ENCODE measurements at regions not wholly inside any gene's neighbourhood (a gene's known extent, or its start where the extent isn't known, plus 50 kb on each side); places are given as distances from the start of the nearest gene placed in this dataset.
A peak's percentile ranks its signal among the peaks of the same experiment; 100 is the strongest.

GRCh38 chr2:59288771-59289170 lies 1047.6 kb upstream of the FANCL start:
- Histone ChIP-seq H2AFZ (ENCODE audit: low read depth, low read length) (no peak overlapping the region), H4K20me1 (ENCODE audit: insufficient read depth, low read length) (no peaks in the 10 kb centered on the region), H3K9me3 (ENCODE audit: insufficient read depth, low read length) (no peaks in the 10 kb centered on the region), H3K9ac (ENCODE audit: low read length) (no peak overlapping the region), H3K36me3 (replicated peaks; ENCODE audit: low read depth, low read length) (no peaks in the 10 kb centered on the region), H3K4me2 (ENCODE audit: low read length) (peak overlapping the region; percentile 16), H3K4me1 (ENCODE audit: low read length) (peaks cover 6% of the 10 kb centered on the region; the same call in 1 of the 2 replicates), H3K27me3 (ENCODE audit: low read depth, low read length) (no peaks in the 10 kb centered on the region), H3K27ac (ENCODE audit: low read length) (no peak overlapping the region), H3K79me2 (ENCODE audit: low read length) (no peaks in the 10 kb centered on the region), H3K4me3 (ENCODE audit: low read length) (no peak overlapping the region)
- TF ChIP-seq CTCF (IDR thresholded peaks at IDR 0.05; ENCODE audit: low read depth, low read length) (no peak), EZH2phosphoT487 (IDR thresholded peaks at IDR 0.05; ENCODE audit: low read depth) (no peak)

- Histone ChIP-seq H3K27ac (ENCODE audit: low read length) (no peak overlapping the region), H3K4me3 (ENCODE audit: low read length) (no peak overlapping the region), H3K9ac (ENCODE audit: low read length) (no peak overlapping the region), H3K4me1 (ENCODE audit: low read length) (no peaks in the 10 kb centered on the region), H3K79me2 (ENCODE audit: low read length) (no peaks in the 10 kb centered on the region), H3K27me3 (ENCODE audit: low read depth, low read length) (no peaks in the 10 kb centered on the region), H3K4me2 (ENCODE audit: low read length) (no peak overlapping the region), H2AFZ (ENCODE audit: low read depth, low read length) (no peak overlapping the region), H3K36me3 (replicated peaks; ENCODE audit: low read depth, low read length) (no peaks in the 10 kb centered on the region), H3K9me3 (ENCODE audit: insufficient read depth, low read length) (no peaks in the 10 kb centered on the region), H4K20me1 (ENCODE audit: insufficient read depth, low read length) (no peaks in the 10 kb centered on the region)
- TF ChIP-seq EZH2phosphoT487 (IDR thresholded peaks at IDR 0.05; ENCODE audit: low read depth) (no peak), CTCF (IDR thresholded peaks at IDR 0.05; ENCODE audit: low read depth, low read length) (no peak)
Measured at GRCh38 chr2:59282374-59283057, 1041.4 kb upstream of the FANCL start.

GRCh38 chr2:59277671-59278070 lies 1036.5 kb upstream of the FANCL start:
- Histone ChIP-seq H4K20me1 (ENCODE audit: insufficient read depth, low read length) (no peaks in the 10 kb centered on the region), H3K79me2 (ENCODE audit: low read length) (no peaks in the 10 kb centered on the region), H3K9ac (ENCODE audit: low read length) (no peak overlapping the region), H3K4me3 (ENCODE audit: low read length) (no peak overlapping the region), H3K36me3 (replicated peaks; ENCODE audit: low read depth, low read length) (no peaks in the 10 kb centered on the region), H3K4me2 (ENCODE audit: low read length) (no peak overlapping the region), H3K27ac (ENCODE audit: low read length) (no peak overlapping the region), H3K9me3 (ENCODE audit: insufficient read depth, low read length) (no peaks in the 10 kb centered on the region), H2AFZ (ENCODE audit: low read depth, low read length) (no peak overlapping the region), H3K27me3 (ENCODE audit: low read depth, low read length) (no peaks in the 10 kb centered on the region), H3K4me1 (ENCODE audit: low read length) (no peaks in the 10 kb centered on the region)
- TF ChIP-seq EZH2phosphoT487 (IDR thresholded peaks at IDR 0.05; ENCODE audit: low read depth): no peak
- no peak for TF ChIP-seq CTCF (IDR thresholded peaks at IDR 0.05; ENCODE audit: low read depth, low read length)

GRCh38 chr2:59276917-59277316 lies 1035.8 kb upstream of the FANCL start:
- TF ChIP-seq EZH2phosphoT487 (IDR thresholded peaks at IDR 0.05; ENCODE audit: low read depth) (no peak), CTCF (IDR thresholded peaks at IDR 0.05; ENCODE audit: low read depth, low read length) (no peak)

More at GRCh38 chr2:59276917-59277316, 1035.8 kb upstream of the FANCL start:
- no peak overlapping the region for H3K27ac ChIP-seq (ENCODE audit: low read length)
- H3K4me3 ChIP-seq (ENCODE audit: low read length): no peak overlapping the region
- no peaks in the 10 kb centered on the region for H3K27me3 ChIP-seq (ENCODE audit: low read depth, low read length)
- H4K20me1 ChIP-seq (ENCODE audit: insufficient read depth, low read length): no peaks in the 10 kb centered on the region
- H3K4me1 ChIP-seq (ENCODE audit: low read length): no peaks in the 10 kb centered on the region
- no peak overlapping the region for H3K4me2 ChIP-seq (ENCODE audit: low read length)
- H3K79me2 ChIP-seq (ENCODE audit: low read length): no peaks in the 10 kb centered on the region
- H3K9me3 ChIP-seq (ENCODE audit: insufficient read depth, low read length): no peaks in the 10 kb centered on the region
- no peaks in the 10 kb centered on the region for H3K36me3 ChIP-seq (replicated peaks; ENCODE audit: low read depth, low read length)
- H2AFZ ChIP-seq (ENCODE audit: low read depth, low read length): 0 out of 2 replicates have a peak overlapping the region, but pooled peaks have one; percentile 36
- H3K9ac ChIP-seq (ENCODE audit: low read length): no peak overlapping the region

All from OCI-LY3 (cell line).